ENCODE measurements at regions not wholly inside any gene's neighbourhood (a gene's known extent, or its start where the extent isn't known, plus 50 kb on each side); places are given as distances from the start of the nearest gene placed in this dataset.

DNA sequence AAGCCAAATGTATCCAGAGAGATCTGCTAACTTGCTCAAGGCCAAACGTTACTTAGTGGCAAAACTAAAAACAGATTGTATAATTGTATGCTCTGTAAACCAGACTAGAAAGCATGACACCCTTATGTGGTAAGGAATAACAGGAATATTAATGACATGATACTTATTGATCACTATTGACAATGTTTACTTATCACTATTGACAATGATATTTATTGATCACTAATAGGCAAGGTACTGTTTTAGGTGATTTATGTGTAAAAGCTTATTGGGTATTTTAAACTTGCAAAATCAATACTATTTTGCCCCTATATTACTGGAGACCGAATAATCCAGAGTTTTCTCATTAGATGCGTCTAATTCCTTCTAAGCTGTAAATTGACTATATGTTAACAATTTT, 985.1 kb downstream of the CDH11 start:
- Histone ChIP-seq H3K9me3 (no peaks in the 10 kb centered on the region), H3K4me1 (replicated peaks) (no peaks in the 10 kb centered on the region), H3K27ac (no peak overlapping the region), H3K27me3 (replicated peaks; ENCODE audit: insufficient read depth) (no peaks in the 10 kb centered on the region), H3K36me3 (no peaks in the 10 kb centered on the region), H3K4me3 (no peak overlapping the region)
- TF ChIP-seq, protein P1, sequence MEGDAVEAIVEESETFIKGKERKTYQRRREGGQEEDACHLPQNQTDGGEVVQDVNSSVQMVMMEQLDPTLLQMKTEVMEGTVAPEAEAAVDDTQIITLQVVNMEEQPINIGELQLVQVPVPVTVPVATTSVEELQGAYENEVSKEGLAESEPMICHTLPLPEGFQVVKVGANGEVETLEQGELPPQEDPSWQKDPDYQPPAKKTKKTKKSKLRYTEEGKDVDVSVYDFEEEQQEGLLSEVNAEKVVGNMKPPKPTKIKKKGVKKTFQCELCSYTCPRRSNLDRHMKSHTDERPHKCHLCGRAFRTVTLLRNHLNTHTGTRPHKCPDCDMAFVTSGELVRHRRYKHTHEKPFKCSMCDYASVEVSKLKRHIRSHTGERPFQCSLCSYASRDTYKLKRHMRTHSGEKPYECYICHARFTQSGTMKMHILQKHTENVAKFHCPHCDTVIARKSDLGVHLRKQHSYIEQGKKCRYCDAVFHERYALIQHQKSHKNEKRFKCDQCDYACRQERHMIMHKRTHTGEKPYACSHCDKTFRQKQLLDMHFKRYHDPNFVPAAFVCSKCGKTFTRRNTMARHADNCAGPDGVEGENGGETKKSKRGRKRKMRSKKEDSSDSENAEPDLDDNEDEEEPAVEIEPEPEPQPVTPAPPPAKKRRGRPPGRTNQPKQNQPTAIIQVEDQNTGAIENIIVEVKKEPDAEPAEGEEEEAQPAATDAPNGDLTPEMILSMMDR (IDR thresholded peaks at IDR 0.05): no peak
- TF ChIP-seq POLR2AphosphoS5 (IDR thresholded peaks at IDR 0.05) (no peak), POLR2A (IDR thresholded peaks at IDR 0.05) (no peak)
- WGBS: 79% methylated on average over 3 of the region's 3 CpGs
- DNase-seq (ENCODE audit: low spot score): no peak
- intact Hi-C loops (cut with DNase I): no loop called here

DNA sequence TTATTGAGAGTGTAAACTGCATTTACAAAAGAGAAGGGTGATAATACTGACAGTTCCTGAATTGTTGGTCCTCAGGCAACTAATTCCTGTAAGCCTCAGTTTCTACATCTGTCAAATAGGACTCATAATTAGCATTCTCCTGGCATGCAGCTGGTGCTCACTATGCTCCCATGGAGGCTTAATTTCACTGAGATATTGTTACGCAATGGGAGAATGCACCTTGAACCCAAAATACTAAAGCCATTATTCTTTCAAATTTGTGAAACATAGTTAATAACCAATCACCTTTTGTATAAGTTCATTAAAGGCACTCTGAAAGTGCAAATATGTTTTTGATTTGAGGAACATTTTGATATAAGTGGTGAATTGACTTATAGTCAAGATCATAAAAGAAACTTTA, 985.5 kb downstream of the CDH11 start:
- H3K4me1 ChIP-seq (replicated peaks): no peaks in the 10 kb centered on the region
- no peaks in the 10 kb centered on the region for H3K9me3 ChIP-seq
- TF ChIP-seq POLR2A (IDR thresholded peaks at IDR 0.05) (no peak), POLR2AphosphoS5 (IDR thresholded peaks at IDR 0.05) (no peak)
- TF ChIP-seq, protein P1 (IDR thresholded peaks at IDR 0.05): no peak
- WGBS: 88% methylated on average over 1 of the region's 1 CpG
- no peaks in the 10 kb centered on the region for H3K36me3 ChIP-seq
- no peaks in the 10 kb centered on the region for H3K27me3 ChIP-seq (replicated peaks; ENCODE audit: insufficient read depth)
- DNase-seq (ENCODE audit: low spot score): no peak
- H3K27ac ChIP-seq: no peak overlapping the region
- H3K4me3 ChIP-seq: no peak overlapping the region
- intact Hi-C loops (cut with DNase I): no loop called here

DNA sequence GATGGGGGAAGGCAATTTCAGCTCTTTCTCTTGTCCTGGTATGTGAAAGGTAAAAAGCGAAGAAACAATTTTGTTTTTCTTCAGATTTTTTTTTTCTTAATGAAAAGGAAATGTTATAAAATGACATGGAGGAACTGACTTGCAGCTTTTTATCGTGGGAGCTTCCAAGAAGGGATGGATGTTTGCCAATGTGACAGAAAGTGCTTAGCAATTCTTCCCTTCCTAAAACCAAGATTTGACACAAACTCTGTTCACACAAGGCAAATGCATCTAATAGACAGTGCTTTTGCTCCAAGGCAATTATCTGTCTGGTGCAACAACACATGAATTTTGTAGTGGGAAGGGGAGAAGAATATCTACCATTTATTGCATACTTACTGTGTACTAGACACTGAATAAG, 988.5 kb downstream of the CDH11 start:
- no peak overlapping the region for H3K4me3 ChIP-seq
- no peak for DNase-seq (ENCODE audit: low spot score)
- H3K27ac ChIP-seq: no peak overlapping the region
- no peaks in the 10 kb centered on the region for H3K4me1 ChIP-seq (replicated peaks)
- H3K9me3 ChIP-seq: no peaks in the 10 kb centered on the region
- TF ChIP-seq, protein P1 (IDR thresholded peaks at IDR 0.05): no peak
- TF ChIP-seq POLR2A (IDR thresholded peaks at IDR 0.05): no peak
- TF ChIP-seq POLR2AphosphoS5 (IDR thresholded peaks at IDR 0.05): no peak
- H3K27me3 ChIP-seq (replicated peaks; ENCODE audit: insufficient read depth): no peaks in the 10 kb centered on the region
- intact Hi-C loops (cut with DNase I): no loop called here
- H3K36me3 ChIP-seq: no peaks in the 10 kb centered on the region
- whole genome bisulfite sequencing: 31% methylated on average over 2 of the region's 2 CpGs

DNA sequence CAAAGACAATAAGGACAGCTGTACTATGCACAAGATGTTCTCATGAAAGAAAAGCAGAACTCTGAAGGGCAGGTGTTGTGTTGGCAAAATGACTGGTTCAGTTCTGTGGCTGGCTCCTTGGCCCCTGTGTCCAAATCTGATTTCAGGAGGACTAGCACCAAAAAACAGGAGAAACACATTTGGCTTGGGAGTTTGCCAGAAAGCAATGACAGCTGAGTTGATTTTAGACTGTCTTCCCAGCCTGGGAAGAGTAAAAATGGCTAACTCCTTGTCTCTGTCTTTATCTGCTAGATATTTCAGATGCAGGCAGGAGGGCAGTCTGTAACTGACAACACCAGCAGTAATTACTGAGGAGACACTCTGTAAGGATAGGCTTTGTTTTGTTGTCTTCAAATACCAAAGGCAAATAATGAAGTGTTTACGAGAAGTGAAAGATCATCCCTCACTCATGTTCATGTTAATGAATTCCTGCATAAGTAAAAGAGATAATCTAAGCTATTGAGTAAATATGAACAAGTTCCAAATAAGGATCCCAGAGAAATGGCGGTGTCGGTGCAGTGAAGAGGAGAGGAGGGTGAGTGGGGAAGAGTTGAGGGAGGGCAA, 989.0 kb downstream of the CDH11 start:
- Histone ChIP-seq H3K4me1 (replicated peaks) (no peaks in the 10 kb centered on the region), H3K9me3 (no peaks in the 10 kb centered on the region), H3K36me3 (no peaks in the 10 kb centered on the region), H3K4me3 (no peak overlapping the region), H3K27me3 (replicated peaks; ENCODE audit: insufficient read depth) (no peaks in the 10 kb centered on the region), H3K27ac (no peak overlapping the region)
- intact Hi-C loops (cut with DNase I): no loop called here
- 19% methylated on average over 3 of the region's 3 CpGs for WGBS
- DNase-seq (ENCODE audit: low spot score): no peak
- no peak for TF ChIP-seq POLR2A (IDR thresholded peaks at IDR 0.05)
- TF ChIP-seq POLR2AphosphoS5 (IDR thresholded peaks at IDR 0.05): no peak
- TF ChIP-seq, protein P1 (IDR thresholded peaks at IDR 0.05): no peak

DNA sequence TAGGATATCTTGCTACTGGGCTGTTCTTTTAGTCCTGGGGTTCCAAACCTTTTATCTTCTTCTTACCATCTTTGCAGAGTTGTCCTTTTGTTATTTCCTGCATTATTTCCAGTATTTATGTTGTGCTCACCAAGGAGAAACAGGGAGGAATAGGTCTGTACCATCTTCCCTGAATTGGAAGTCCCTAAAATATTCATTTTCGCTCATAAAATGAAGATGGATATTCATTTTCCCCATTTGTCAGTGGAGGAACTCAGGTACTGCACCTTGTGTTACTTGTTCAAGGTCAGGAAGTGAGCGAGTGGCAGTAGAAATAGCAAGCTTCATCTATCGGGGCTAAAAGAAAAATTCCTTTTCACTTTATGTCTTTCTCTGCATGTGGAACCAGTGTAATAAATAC, 989.7 kb downstream of the CDH11 start:
- H3K9me3 ChIP-seq: no peaks in the 10 kb centered on the region
- no peaks in the 10 kb centered on the region for H3K27me3 ChIP-seq (replicated peaks; ENCODE audit: insufficient read depth)
- no peaks in the 10 kb centered on the region for H3K36me3 ChIP-seq
- no peak for DNase-seq (ENCODE audit: low spot score)
- TF ChIP-seq POLR2A (IDR thresholded peaks at IDR 0.05) (no peak), POLR2AphosphoS5 (IDR thresholded peaks at IDR 0.05) (no peak)
- TF ChIP-seq, protein P1 (IDR thresholded peaks at IDR 0.05): peak in 1 of 4 experiments; percentile 25
- WGBS: 77% methylated on average over 3 of the region's 3 CpGs
- no peak overlapping the region for H3K27ac ChIP-seq
- intact Hi-C loops (cut with DNase I): no loop called here
- no peak overlapping the region for H3K4me3 ChIP-seq
- H3K4me1 ChIP-seq (replicated peaks): no peaks in the 10 kb centered on the region

Measured in prostate gland (tissue), 2 donors.